HUES48 (cell line): ENCODE measurements at regions not wholly inside any gene's neighbourhood (a gene's known extent, or its start where the extent isn't known, plus 50 kb on each side); places are given as distances from the start of the nearest gene placed in this dataset.

Experiments used
- H3K27ac ChIP-seq: one replicate; pipeline ENCODE4 v1.7.0; 2013; ENCODE audit warnings: low read depth, low read length, inconsistent platforms
- H3K27me3 ChIP-seq: 2 replicates; pipeline ENCODE4 v1.6.1; 2013; ENCODE audit warnings: mild to moderate bottlenecking, low read length; ENCODE audit not compliant: control insufficient read depth, insufficient read depth
- H3K36me3 ChIP-seq: 2 replicates; pipeline ENCODE4 v1.6.1; 2013; ENCODE audit warnings: low read length; ENCODE audit not compliant: control insufficient read depth, insufficient read depth
- H3K4me1 ChIP-seq: 2 replicates; pipeline ENCODE4 v1.6.1; 2013; ENCODE audit warnings: mild to moderate bottlenecking, low read length; ENCODE audit not compliant: control insufficient read depth, insufficient read depth
- H3K4me3 ChIP-seq: 2 replicates; pipeline ENCODE4 v1.5.1; 2013; ENCODE audit warnings: mild to moderate bottlenecking, low read depth, low read length
- H3K9ac ChIP-seq: 2 replicates; pipeline ENCODE4 v1.6.1; 2013; ENCODE audit warnings: mild to moderate bottlenecking, low read depth, low read length, moderate library complexity
- H3K9me3 ChIP-seq: 2 replicates; pipeline ENCODE4 v1.6.1; 2013; ENCODE audit warnings: low read length; ENCODE audit not compliant: control insufficient read depth, insufficient read depth

DNA sequence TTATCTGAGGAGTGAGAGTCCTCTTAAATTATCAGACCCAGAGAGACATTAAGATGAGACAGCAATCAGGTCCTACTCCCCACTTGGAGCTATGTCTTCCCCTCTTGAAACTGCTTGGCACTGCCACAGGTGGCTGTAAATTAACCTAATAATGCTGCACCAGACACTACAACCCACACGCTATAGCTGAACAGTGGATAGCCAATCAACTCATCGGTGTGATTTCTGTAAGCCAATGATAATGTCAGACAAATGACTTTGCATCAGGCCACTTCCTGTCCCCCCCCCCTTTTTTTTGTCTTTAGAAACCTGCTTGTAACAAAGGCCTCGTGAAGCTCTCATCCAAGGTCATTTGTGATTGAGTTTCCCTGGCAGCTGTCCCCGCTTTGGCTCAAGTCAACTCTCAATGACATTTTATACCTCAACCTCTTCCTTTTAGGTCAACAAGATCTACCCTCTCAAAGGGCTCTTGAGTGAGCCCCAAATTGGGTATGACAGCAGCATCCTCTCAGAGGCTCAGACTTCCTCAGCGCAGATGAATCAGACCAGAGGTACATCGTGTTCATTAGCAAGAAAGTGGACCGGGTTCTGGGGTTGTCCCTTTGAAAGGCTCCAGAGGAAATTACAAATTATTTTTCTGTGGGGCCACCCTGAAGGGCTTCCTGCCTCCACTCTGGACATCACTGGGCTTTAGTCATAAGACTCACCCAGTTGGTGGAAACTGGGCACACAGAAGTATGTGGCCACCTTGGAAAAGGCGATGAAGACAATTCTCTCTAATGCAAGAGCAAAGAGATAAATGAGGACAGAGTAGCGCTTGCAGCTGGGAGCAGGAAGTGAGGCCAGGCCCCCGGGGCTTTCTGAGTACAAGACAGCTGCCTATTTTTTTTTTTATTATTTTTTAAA, 73.6 kb downstream of the COPS8 start:
- H3K9me3 ChIP-seq, result no peaks in the 10 kb centered on the region
- H3K4me3 ChIP-seq, result no peak overlapping the region
- no peak overlapping the region for H3K27ac ChIP-seq
- H3K9ac ChIP-seq, result no peak overlapping the region
- 0 out of 2 replicates have a peak, but pooled peaks cover 3% of the 10 kb centered on the region for H3K4me1 ChIP-seq
- H3K36me3 ChIP-seq, result no peaks in the 10 kb centered on the region
- H3K27me3 ChIP-seq, result no peaks in the 10 kb centered on the region

DNA sequence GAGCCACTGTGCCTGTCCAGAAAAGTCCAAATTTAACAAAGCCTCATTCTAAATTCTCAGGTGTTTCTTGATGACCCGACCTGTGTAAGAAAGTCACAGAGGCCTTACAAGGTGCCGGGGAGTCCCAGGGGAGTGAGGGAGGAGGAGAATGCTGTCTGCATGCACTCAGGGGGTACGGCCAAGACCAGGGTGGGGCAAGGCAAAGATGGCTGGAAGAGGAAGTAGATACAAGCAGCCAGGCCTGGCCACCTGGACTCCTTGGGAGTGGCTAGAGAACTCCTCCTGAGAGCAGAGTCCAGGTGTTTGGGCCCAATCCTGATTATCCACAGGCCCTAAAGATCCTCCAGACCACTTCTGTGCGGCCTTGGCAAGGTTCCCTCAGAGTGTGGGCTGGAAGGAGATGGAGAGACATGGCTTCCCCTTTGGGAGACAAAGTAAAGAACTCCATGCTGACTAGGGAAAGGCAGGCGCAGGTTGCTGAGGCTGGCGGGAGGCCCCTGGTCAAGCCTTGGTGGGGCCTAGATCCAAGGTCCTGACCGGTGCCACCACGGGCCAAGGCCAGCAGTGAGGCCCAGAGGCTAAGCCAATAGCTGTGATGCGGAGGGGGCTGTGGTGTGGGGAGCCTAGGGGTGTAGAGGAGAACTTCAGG, 74.7 kb downstream of the COPS8 start:
- no peaks in the 10 kb centered on the region for H3K9me3 ChIP-seq
- H3K9ac ChIP-seq, result no peak overlapping the region
- no peaks in the 10 kb centered on the region for H3K36me3 ChIP-seq
- no peaks in the 10 kb centered on the region for H3K27me3 ChIP-seq
- H3K4me3 ChIP-seq, result no peak overlapping the region
- no peak overlapping the region for H3K27ac ChIP-seq
- H3K4me1 ChIP-seq, result 0 out of 2 replicates have a peak, but pooled peaks cover under 1% of the 10 kb centered on the region

DNA sequence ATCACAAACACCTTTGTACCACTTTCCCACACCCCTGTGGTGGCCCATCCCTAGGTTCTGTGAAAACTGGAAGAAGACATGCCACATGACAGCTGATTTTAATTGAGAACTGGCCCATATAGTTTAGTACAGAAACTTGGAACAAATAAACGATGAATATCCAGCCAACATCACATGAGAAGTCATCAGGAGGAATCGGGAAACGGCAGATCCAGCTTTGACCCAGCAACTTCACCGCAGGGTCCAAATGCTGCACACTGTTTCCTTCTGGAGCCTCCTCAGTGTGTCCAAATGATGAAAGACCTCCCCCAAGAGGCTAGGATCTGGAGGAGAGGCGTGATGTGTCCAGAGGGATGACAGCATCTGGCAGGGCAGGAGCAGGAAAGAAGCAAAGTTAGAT, 75.5 kb downstream of the COPS8 start:
- H3K36me3 ChIP-seq, result no peaks in the 10 kb centered on the region
- H3K27me3 ChIP-seq, result no peaks in the 10 kb centered on the region
- no peak overlapping the region for H3K4me3 ChIP-seq
- H3K4me1 ChIP-seq, result no peaks in the 10 kb centered on the region; the same call in 1 of the 2 replicates
- no peaks in the 10 kb centered on the region for H3K9me3 ChIP-seq
- no peak overlapping the region for H3K27ac ChIP-seq
- H3K9ac ChIP-seq, result no peak overlapping the region

DNA sequence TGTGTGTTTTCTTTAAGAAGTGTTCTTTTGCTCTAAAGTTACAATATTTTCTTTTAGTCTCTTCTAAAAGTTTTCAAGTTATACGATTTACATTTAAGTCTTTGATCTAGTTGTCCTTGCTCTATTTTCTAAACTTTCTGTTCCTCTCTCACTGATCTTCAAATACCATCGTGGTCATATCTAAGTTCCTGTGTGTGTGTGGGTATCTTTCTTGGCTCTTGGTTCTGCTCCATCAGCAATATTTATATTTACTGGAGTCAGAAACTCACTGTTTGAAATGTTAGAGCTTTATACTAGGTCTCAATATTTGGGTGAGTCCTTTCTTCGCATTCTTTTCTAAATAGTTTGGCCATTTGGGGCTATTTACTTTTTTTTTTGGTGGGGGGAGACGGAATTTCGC, 77.3 kb downstream of the COPS8 start:
- Histone ChIP-seq H3K9ac (no peak overlapping the region), H3K27ac (no peak overlapping the region), H3K4me1 (no peaks in the 10 kb centered on the region; the same call in 1 of the 2 replicates), H3K9me3 (0 out of 2 replicates have a peak, but pooled peaks cover 3% of the 10 kb centered on the region), H3K27me3 (no peaks in the 10 kb centered on the region), H3K36me3 (no peaks in the 10 kb centered on the region), H3K4me3 (no peak overlapping the region)

DNA sequence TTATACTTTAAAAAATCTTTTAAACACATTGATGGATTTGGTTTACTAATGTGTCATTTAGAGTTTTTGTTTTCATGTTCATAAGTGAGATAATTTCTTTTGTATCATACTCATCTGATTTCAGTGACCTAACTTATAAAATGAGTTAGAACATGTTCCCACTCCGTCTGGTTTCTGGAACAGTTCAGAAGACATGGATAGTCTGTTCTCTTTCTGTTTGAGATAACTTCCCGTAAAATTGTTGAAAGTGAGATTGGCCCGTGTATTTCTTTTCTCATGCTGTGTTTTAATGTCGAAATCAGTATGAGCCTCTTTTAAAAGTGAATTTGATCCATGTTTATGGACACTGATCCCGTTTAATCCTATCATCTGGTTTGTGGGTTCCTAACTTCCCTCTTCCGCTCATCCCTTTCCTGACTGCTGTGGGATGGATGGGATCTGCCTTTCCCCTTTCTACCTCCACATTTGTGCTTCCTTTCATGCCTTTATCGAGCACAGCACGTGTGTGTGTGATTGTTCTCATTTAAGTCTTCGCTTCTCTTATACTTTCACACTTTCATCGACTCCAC, 78.9 kb downstream of the COPS8 start:
- Histone ChIP-seq H3K4me3 (no peak overlapping the region), H3K9ac (no peak overlapping the region)

DNA sequence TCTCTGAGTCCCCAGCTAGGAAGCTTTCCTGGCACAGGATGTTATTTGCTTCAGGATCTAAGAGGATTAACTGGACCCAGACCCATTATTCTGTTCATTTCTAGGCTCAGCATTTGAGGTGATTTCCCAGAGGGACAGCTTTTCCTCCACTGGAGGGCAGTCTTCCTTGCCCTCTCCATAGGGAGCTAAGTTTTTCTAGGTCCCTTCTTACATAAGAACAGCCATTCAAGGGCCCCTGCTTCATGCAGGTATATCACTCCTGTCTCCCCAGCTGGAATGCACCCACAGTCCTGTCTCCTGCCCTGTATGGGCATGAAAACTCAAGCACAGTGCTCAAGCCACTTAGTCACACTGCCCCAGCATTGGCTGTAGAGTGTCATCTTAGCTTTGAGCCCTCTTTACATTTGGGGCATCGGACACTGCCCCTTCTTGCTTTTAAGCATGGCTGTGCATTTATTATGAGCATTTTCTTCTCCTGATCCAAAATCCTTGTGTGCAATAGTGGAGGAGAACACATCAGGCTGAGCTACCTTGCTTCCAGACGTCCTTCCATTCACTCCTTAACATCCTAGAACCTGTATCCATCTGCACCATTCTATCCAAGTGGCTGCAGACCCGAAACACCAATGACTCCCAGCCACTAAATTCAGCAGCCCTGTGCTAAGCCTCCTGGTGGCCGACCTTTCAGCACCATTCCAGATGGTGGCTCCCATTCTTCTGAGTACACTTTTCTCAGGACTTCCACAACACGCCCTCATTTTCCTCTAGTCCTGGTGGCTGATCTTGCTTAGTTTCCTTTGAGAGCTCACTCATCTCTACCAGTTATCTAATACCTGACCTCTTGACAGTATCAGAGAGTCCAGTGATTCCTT, 80.0 kb downstream of the COPS8 start:
- Histone ChIP-seq H3K9ac (no peak overlapping the region), H3K4me1 (no peaks in the 10 kb centered on the region; the same call in 1 of the 2 replicates), H3K4me3 (no peak overlapping the region), H3K36me3 (no peaks in the 10 kb centered on the region), H3K9me3 (peaks cover 12% of the 10 kb centered on the region; the same call in 1 of the 2 replicates), H3K27ac (no peak overlapping the region), H3K27me3 (no peaks in the 10 kb centered on the region)

More for the DNA sequence above, 78.9 kb downstream of the COPS8 start:
- Histone ChIP-seq H3K27me3 (no peaks in the 10 kb centered on the region), H3K36me3 (no peaks in the 10 kb centered on the region), H3K9me3 (peaks cover 12% of the 10 kb centered on the region; the same call in 1 of the 2 replicates), H3K27ac (no peak overlapping the region), H3K4me1 (no peaks in the 10 kb centered on the region; the same call in 1 of the 2 replicates)

DNA sequence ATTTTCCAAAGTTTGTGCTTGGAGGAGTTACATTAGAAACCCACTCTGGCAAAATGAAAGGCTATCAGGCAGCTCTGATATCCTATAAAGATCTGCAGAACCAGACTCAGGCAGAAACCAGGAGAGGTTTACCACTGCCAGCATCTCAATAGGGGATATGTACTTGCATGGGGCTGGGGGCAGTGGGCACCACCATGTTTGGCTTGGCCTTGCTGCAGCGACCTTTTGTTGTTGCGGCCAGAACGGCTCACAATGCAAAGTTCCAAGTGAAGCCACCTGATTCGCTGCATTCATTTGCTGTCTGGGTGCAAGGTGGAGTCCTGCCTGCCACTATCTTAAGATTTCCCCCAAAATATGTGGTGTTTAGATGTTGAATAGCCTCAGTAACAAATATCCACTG, 81.3 kb downstream of the COPS8 start:
- H3K4me1 ChIP-seq, result peaks cover 7% of the 10 kb centered on the region
- H3K27me3 ChIP-seq, result no peaks in the 10 kb centered on the region
- peaks cover 12% of the 10 kb centered on the region; the same call in 1 of the 2 replicates for H3K9me3 ChIP-seq
- no peak overlapping the region for H3K4me3 ChIP-seq
- no peaks in the 10 kb centered on the region for H3K36me3 ChIP-seq
- no peak overlapping the region for H3K9ac ChIP-seq
- no peak overlapping the region for H3K27ac ChIP-seq

DNA sequence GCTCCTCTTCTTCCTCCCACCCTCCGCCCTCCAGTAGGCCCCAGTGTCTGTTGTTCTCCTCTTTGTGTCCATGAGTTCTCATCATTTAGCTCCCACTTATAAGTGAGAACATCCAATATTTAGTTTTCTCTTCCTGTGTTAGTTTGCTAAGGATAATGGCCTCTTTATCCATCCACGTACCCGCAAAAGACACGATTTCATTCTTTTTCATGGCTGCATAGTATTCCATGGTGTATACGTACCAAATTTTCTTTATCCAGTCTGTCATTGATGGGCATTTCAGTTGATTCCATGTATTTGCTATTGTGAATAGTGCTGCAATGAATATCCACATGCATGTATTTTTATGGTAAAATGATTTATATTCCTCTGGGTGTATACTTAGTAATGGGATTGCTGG, 82.2 kb downstream of the COPS8 start:
- Histone ChIP-seq H3K9ac (no peak overlapping the region), H3K4me1 (peaks cover 7% of the 10 kb centered on the region), H3K27me3 (no peaks in the 10 kb centered on the region), H3K27ac (no peak overlapping the region), H3K9me3 (peaks cover 12% of the 10 kb centered on the region; the same call in 1 of the 2 replicates), H3K4me3 (no peak overlapping the region), H3K36me3 (no peaks in the 10 kb centered on the region)

DNA sequence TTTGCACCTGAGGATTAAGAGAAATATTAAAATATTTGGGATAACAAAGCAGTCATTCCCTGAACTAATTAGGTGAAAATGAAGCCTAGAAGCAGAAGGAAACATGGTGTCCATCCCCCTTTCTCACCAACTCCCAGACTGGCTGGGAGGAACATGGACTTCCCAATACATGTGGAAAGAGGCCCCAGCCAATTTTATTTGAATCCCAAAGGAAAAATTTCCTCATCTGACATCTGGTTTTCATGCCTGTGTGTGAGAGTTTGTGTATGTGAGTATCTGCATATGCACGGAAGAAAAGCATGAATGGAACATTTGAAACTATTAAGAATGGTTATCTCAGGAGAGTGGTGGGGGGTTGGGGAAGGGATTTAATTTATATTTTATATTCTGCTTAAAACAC, 84.3 kb downstream of the COPS8 start:
- no peak overlapping the region for H3K9ac ChIP-seq
- no peak overlapping the region for H3K4me3 ChIP-seq
- H3K27ac ChIP-seq, result no peak overlapping the region
- H3K27me3 ChIP-seq, result no peaks in the 10 kb centered on the region
- peaks cover 7% of the 10 kb centered on the region for H3K4me1 ChIP-seq
- no peaks in the 10 kb centered on the region for H3K36me3 ChIP-seq
- H3K9me3 ChIP-seq, result peaks cover 14% of the 10 kb centered on the region; the same call in 1 of the 2 replicates

DNA sequence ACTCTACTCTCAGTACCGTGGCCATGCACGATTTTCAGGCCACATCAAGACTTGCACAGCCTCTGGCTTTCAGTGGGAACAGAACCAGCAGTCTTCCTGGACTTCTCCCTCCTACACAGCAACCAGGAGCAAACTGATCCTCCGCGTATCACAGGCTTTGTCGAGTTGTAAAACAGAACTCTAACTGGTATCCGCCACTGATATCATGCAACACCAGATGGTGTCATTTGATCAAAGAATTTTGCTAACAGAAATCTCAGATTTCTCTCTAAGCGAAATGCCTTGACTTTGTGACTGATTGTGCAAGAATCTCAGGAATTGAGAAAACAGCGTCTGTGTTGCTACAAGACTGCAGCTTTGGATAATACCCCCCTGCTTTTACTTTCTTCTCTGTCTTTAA, 85.7 kb downstream of the COPS8 start:
- Histone ChIP-seq H3K4me3 (no peak overlapping the region), H3K27ac (no peak overlapping the region)

More for the DNA sequence above, 85.7 kb downstream of the COPS8 start:
- Histone ChIP-seq H3K36me3 (no peaks in the 10 kb centered on the region), H3K27me3 (no peaks in the 10 kb centered on the region), H3K4me1 (peaks cover 7% of the 10 kb centered on the region), H3K9me3 (peaks cover 14% of the 10 kb centered on the region; the same call in 1 of the 2 replicates), H3K9ac (no peak overlapping the region)
